ENCODE measurements at regions not wholly inside any gene's neighbourhood (a gene's known extent, or its start where the extent isn't known, plus 50 kb on each side); places are given as distances from the start of the nearest gene placed in this dataset.
A peak's percentile ranks its signal among the peaks of the same experiment; 100 is the strongest.

- no peak overlapping the region for H3K27ac ChIP-seq (ENCODE audit: low read depth in 1 of 3, low read length in 2 of 3)
- H3K9me3 ChIP-seq (ENCODE audit: control insufficient read depth in 2 of 2, insufficient read depth in 1 of 2, low read depth in 1 of 2, low read length in 1 of 2): peaks cover 0 to 3% of the 10 kb centered on the region in 2 donors
- no peaks in the 10 kb centered on the region for H3K27me3 ChIP-seq (ENCODE audit: control insufficient read depth in 3 of 3, insufficient read depth in 3 of 3, low read length in 3 of 3)
- peaks cover 0 to 11% (median 0%) of the 10 kb centered on the region in 3 donors for H3K4me1 ChIP-seq (ENCODE audit: control insufficient read depth in 3 of 3, insufficient read depth in 2 of 3, low read depth in 1 of 3, low read length in 2 of 3)
- WGBS, 3 donors: 75 to 91% (median 84%) methylated on average over 5 of the region's 5 CpGs
- FAIRE-seq (no peak), DNase-seq (no peak)
- H3K36me3 ChIP-seq (ENCODE audit: control insufficient read depth in 3 of 3, insufficient read depth in 2 of 3, low read depth in 1 of 3, low read length in 3 of 3): no peaks in the 10 kb centered on the region
- no peak overlapping the region for H3K4me3 ChIP-seq (ENCODE audit: low read depth in 1 of 3, low read length in 3 of 3)
Observed at GRCh38 chr2:236755278-236755840, 185.7 kb downstream of the ACKR3 start.

GRCh38 chr2:236758406-236758805, 188.8 kb downstream of the ACKR3 start:
- Histone ChIP-seq H3K9me3 (ENCODE audit: control insufficient read depth in 2 of 2, insufficient read depth in 1 of 2, low read depth in 1 of 2, low read length in 1 of 2) (peaks cover 0 to 3% of the 10 kb centered on the region in 2 donors), H3K4me1 (ENCODE audit: control insufficient read depth in 3 of 3, insufficient read depth in 2 of 3, low read depth in 1 of 3, low read length in 2 of 3) (peaks cover 0 to 11% (median 0%) of the 10 kb centered on the region in 3 donors), H3K4me3 (ENCODE audit: low read depth in 1 of 3, low read length in 3 of 3) (no peak overlapping the region), H3K27ac (ENCODE audit: low read depth in 1 of 3, low read length in 2 of 3) (peak overlapping the region in 1 of 3 donors; percentile 69), H3K36me3 (ENCODE audit: control insufficient read depth in 3 of 3, insufficient read depth in 2 of 3, low read depth in 1 of 3, low read length in 3 of 3) (no peaks in the 10 kb centered on the region), H3K27me3 (ENCODE audit: control insufficient read depth in 3 of 3, insufficient read depth in 3 of 3, low read length in 3 of 3) (no peaks in the 10 kb centered on the region)
- no peak for FAIRE-seq
- DNase-seq: peak in 1 of 2 donors; percentile 76
- 68 to 79% (median 76%) methylated on average over 2 of the region's 2 CpGs for WGBS, 3 donors

GRCh38 chr2:236760246-236760645, 190.6 kb downstream of the ACKR3 start:
- FAIRE-seq (no peak), DNase-seq (no peak)
- Histone ChIP-seq H3K36me3 (ENCODE audit: control insufficient read depth in 3 of 3, insufficient read depth in 2 of 3, low read depth in 1 of 3, low read length in 3 of 3) (no peaks in the 10 kb centered on the region), H3K4me1 (ENCODE audit: control insufficient read depth in 3 of 3, insufficient read depth in 2 of 3, low read depth in 1 of 3, low read length in 2 of 3) (peaks cover 0 to 11% (median 0%) of the 10 kb centered on the region in 3 donors), H3K27ac (ENCODE audit: low read depth in 1 of 3, low read length in 2 of 3) (no peak overlapping the region), H3K27me3 (ENCODE audit: control insufficient read depth in 3 of 3, insufficient read depth in 3 of 3, low read length in 3 of 3) (no peaks in the 10 kb centered on the region), H3K9me3 (ENCODE audit: control insufficient read depth in 2 of 2, insufficient read depth in 1 of 2, low read depth in 1 of 2, low read length in 1 of 2) (peaks cover 0 to 3% of the 10 kb centered on the region in 2 donors), H3K4me3 (ENCODE audit: low read depth in 1 of 3, low read length in 3 of 3) (no peak overlapping the region)

- Histone ChIP-seq H3K36me3 (ENCODE audit: control insufficient read depth in 3 of 3, insufficient read depth in 2 of 3, low read depth in 1 of 3, low read length in 3 of 3) (no peaks in the 10 kb centered on the region), H3K4me3 (ENCODE audit: low read depth in 1 of 3, low read length in 3 of 3) (no peak overlapping the region), H3K27me3 (ENCODE audit: control insufficient read depth in 3 of 3, insufficient read depth in 3 of 3, low read length in 3 of 3) (no peaks in the 10 kb centered on the region), H3K4me1 (ENCODE audit: control insufficient read depth in 3 of 3, insufficient read depth in 2 of 3, low read depth in 1 of 3, low read length in 2 of 3) (peaks cover 0 to 7% (median 0%) of the 10 kb centered on the region in 3 donors), H3K27ac (ENCODE audit: low read depth in 1 of 3, low read length in 2 of 3) (no peak overlapping the region), H3K9me3 (ENCODE audit: control insufficient read depth in 2 of 2, insufficient read depth in 1 of 2, low read depth in 1 of 2, low read length in 1 of 2) (peaks cover 0 to 3% of the 10 kb centered on the region in 2 donors)
- DNase-seq (no peak), FAIRE-seq (no peak)
- WGBS, 3 donors: 86 to 91% (median 90%) methylated on average over 3 of the region's 3 CpGs
Observed at GRCh38 chr2:236761358-236761757, 191.7 kb downstream of the ACKR3 start.

GRCh38 chr2:236762628-236763027, 193.0 kb downstream of the ACKR3 start:
- no peaks in the 10 kb centered on the region for H3K36me3 ChIP-seq (ENCODE audit: control insufficient read depth in 3 of 3, insufficient read depth in 2 of 3, low read depth in 1 of 3, low read length in 3 of 3)
- DNase-seq: no peak

GRCh38 chr2:236763857-236764256, 194.2 kb downstream of the ACKR3 start:
- no peak for FAIRE-seq
- WGBS, 3 donors: 88 to 90% (median 88%) methylated on average over 6 of the region's 6 CpGs
- peaks cover 0 to under 1% (median 0%) of the 10 kb centered on the region in 3 donors for H3K4me1 ChIP-seq (ENCODE audit: control insufficient read depth in 3 of 3, insufficient read depth in 2 of 3, low read depth in 1 of 3, low read length in 2 of 3)
- no peaks in the 10 kb centered on the region for H3K27me3 ChIP-seq (ENCODE audit: control insufficient read depth in 3 of 3, insufficient read depth in 3 of 3, low read length in 3 of 3)
- no peak for DNase-seq
- H3K9me3 ChIP-seq (ENCODE audit: control insufficient read depth in 2 of 2, insufficient read depth in 1 of 2, low read depth in 1 of 2, low read length in 1 of 2): peaks cover 0 to 8% of the 10 kb centered on the region in 2 donors
- no peak overlapping the region for H3K4me3 ChIP-seq (ENCODE audit: low read depth in 1 of 3, low read length in 3 of 3)
- H3K27ac ChIP-seq (ENCODE audit: low read depth in 1 of 3, low read length in 2 of 3): no peak overlapping the region
- H3K36me3 ChIP-seq (ENCODE audit: control insufficient read depth in 3 of 3, insufficient read depth in 2 of 3, low read depth in 1 of 3, low read length in 3 of 3): no peaks in the 10 kb centered on the region

More at GRCh38 chr2:236762628-236763027, 193.0 kb downstream of the ACKR3 start:
- Histone ChIP-seq H3K4me3 (ENCODE audit: low read depth in 1 of 3, low read length in 3 of 3) (no peak overlapping the region), H3K27me3 (ENCODE audit: control insufficient read depth in 3 of 3, insufficient read depth in 3 of 3, low read length in 3 of 3) (no peaks in the 10 kb centered on the region), H3K4me1 (ENCODE audit: control insufficient read depth in 3 of 3, insufficient read depth in 2 of 3, low read depth in 1 of 3, low read length in 2 of 3) (peaks cover 0 to 7% (median 0%) of the 10 kb centered on the region in 3 donors), H3K9me3 (ENCODE audit: control insufficient read depth in 2 of 2, insufficient read depth in 1 of 2, low read depth in 1 of 2, low read length in 1 of 2) (peaks cover 0 to 6% of the 10 kb centered on the region in 2 donors), H3K27ac (ENCODE audit: low read depth in 1 of 3, low read length in 2 of 3) (no peak overlapping the region)
- FAIRE-seq: no peak
- 80 to 88% (median 87%) methylated on average over 5 of the region's 5 CpGs for WGBS, 3 donors

GRCh38 chr2:236764716-236765115, 195.1 kb downstream of the ACKR3 start:
- WGBS, 3 donors: 48 to 86% (median 76%) methylated on average over 2 of the region's 2 CpGs
- no peaks in the 10 kb centered on the region for H3K36me3 ChIP-seq (ENCODE audit: control insufficient read depth in 3 of 3, insufficient read depth in 2 of 3, low read depth in 1 of 3, low read length in 3 of 3)
- no peak overlapping the region for H3K4me3 ChIP-seq (ENCODE audit: low read depth in 1 of 3, low read length in 3 of 3)
- peaks cover 0 to 5% of the 10 kb centered on the region in 2 donors for H3K9me3 ChIP-seq (ENCODE audit: control insufficient read depth in 2 of 2, insufficient read depth in 1 of 2, low read depth in 1 of 2, low read length in 1 of 2)
- no peaks in the 10 kb centered on the region for H3K4me1 ChIP-seq (ENCODE audit: control insufficient read depth in 3 of 3, insufficient read depth in 2 of 3, low read depth in 1 of 3, low read length in 2 of 3)
- DNase-seq: no peak
- FAIRE-seq: no peak
- no peak overlapping the region for H3K27ac ChIP-seq (ENCODE audit: low read depth in 1 of 3, low read length in 2 of 3)
- no peaks in the 10 kb centered on the region for H3K27me3 ChIP-seq (ENCODE audit: control insufficient read depth in 3 of 3, insufficient read depth in 3 of 3, low read length in 3 of 3)

GRCh38 chr2:236765478-236765877, 195.9 kb downstream of the ACKR3 start:
- 38 to 45% (median 44%) methylated on average over 3 of the region's 3 CpGs for WGBS, 3 donors
- no peak overlapping the region for H3K4me3 ChIP-seq (ENCODE audit: low read depth in 1 of 3, low read length in 3 of 3)
- no peaks in the 10 kb centered on the region for H3K27me3 ChIP-seq (ENCODE audit: control insufficient read depth in 3 of 3, insufficient read depth in 3 of 3, low read length in 3 of 3)
- FAIRE-seq: no peak
- peaks cover 0 to 5% of the 10 kb centered on the region in 2 donors for H3K9me3 ChIP-seq (ENCODE audit: control insufficient read depth in 2 of 2, insufficient read depth in 1 of 2, low read depth in 1 of 2, low read length in 1 of 2)
- H3K36me3 ChIP-seq (ENCODE audit: control insufficient read depth in 3 of 3, insufficient read depth in 2 of 3, low read depth in 1 of 3, low read length in 3 of 3): no peaks in the 10 kb centered on the region
- no peak for DNase-seq
- H3K4me1 ChIP-seq (ENCODE audit: control insufficient read depth in 3 of 3, insufficient read depth in 2 of 3, low read depth in 1 of 3, low read length in 2 of 3): no peaks in the 10 kb centered on the region
- no peak overlapping the region for H3K27ac ChIP-seq (ENCODE audit: low read depth in 1 of 3, low read length in 2 of 3)

GRCh38 chr2:236766850-236767249, 197.2 kb downstream of the ACKR3 start:
- H3K9me3 ChIP-seq (ENCODE audit: control insufficient read depth in 2 of 2, insufficient read depth in 1 of 2, low read depth in 1 of 2, low read length in 1 of 2): peaks cover 0 to 5% of the 10 kb centered on the region in 2 donors
- no peak for FAIRE-seq
- H3K36me3 ChIP-seq (ENCODE audit: control insufficient read depth in 3 of 3, insufficient read depth in 2 of 3, low read depth in 1 of 3, low read length in 3 of 3): no peaks in the 10 kb centered on the region
- no peak for DNase-seq
- H3K4me3 ChIP-seq (ENCODE audit: low read depth in 1 of 3, low read length in 3 of 3): no peak overlapping the region
- no peaks in the 10 kb centered on the region for H3K27me3 ChIP-seq (ENCODE audit: control insufficient read depth in 3 of 3, insufficient read depth in 3 of 3, low read length in 3 of 3)
- 95 to 98% (median 95%) methylated on average over 2 of the region's 2 CpGs for WGBS, 3 donors
- H3K27ac ChIP-seq (ENCODE audit: low read depth in 1 of 3, low read length in 2 of 3): no peak overlapping the region
- no peaks in the 10 kb centered on the region for H3K4me1 ChIP-seq (ENCODE audit: control insufficient read depth in 3 of 3, insufficient read depth in 2 of 3, low read depth in 1 of 3, low read length in 2 of 3)

Data from small intestine (tissue), 7 donors.